AG04450 (cell line): ENCODE measurements at regions not wholly inside any gene's neighbourhood (a gene's known extent, or its start where the extent isn't known, plus 50 kb on each side); places are given as distances from the start of the nearest gene placed in this dataset.

Experiments used
- CTCF ChIA-PET: fragments of 300-600, 350-600 bp; formaldehyde crosslinking; extraction: SDS; loops from one replicate; lab custom pipeline; 2022; ENCODE audit warnings: antibody characterized with exemption, inconsistent platforms; lab: Charles Lee
- POLR2A ChIA-PET: fragments of 350-600 bp; formaldehyde crosslinking; extraction: SDS; loops from one replicate; lab custom pipeline; 2021; ENCODE audit warnings: antibody characterized with exemption, inconsistent platforms; lab: Yijun Ruan, JAX
- DNase-seq: peaks from one replicate; pipeline ENCODE4 v3.0.0-alpha.2; 2011; ENCODE audit warnings: low read depth, low spot score
- H3K27ac ChIP-seq: one replicate; pipeline ENCODE4 v1.5.1; 2012; ENCODE audit warnings: low read depth, low read length, control low read depth
- H3K27me3 ChIP-seq: one replicate; pipeline ENCODE4 v1.6.0; 2012; ENCODE audit warnings: low read length; ENCODE audit not compliant: control insufficient read depth, insufficient read depth
- H3K4me3 ChIP-seq: 2 replicates; pipeline ENCODE4 v1.5.1; 2011; ENCODE audit warnings: mild to moderate bottlenecking, low read depth, low read length, control low read depth
- H3K9me3 ChIP-seq: 2 replicates; pipeline ENCODE4 v1.5.1; 2012; ENCODE audit warnings: low read length; ENCODE audit not compliant: control insufficient read depth, insufficient read depth
- TF ChIP-seq, protein P1 (sequence below): IDR thresholded peaks from 2 replicates; pipeline ENCODE4 v1.5.1; 2011; ENCODE audit warnings: low read depth, low read length, control low read depth, inconsistent platforms

DNA sequence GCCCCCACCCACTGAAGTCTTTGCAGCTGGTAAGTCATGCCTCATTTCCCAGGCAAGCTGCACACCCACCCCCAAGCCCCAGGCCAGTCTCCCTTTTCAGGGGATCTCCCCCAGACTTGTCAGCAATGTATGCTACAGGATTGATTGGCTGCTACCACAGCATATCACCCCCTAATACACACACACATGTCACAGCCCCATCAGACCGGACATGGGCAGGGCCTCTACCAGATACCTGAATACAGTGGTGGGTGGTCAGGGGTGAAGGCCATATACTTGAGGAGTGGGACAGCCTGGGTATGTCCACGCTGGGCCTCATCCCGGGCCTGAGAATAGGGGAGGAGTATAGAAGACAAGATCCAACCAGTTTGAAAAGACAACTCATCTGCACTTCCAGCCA, 63.4 kb upstream of the ARAP3 start:
- no peak overlapping the region for H3K27ac ChIP-seq
- H3K27me3 ChIP-seq: peaks cover 12% of the 10 kb centered on the region
- DNase-seq: no peak
- H3K4me3 ChIP-seq: no peak overlapping the region
- TF ChIP-seq, protein P1, sequence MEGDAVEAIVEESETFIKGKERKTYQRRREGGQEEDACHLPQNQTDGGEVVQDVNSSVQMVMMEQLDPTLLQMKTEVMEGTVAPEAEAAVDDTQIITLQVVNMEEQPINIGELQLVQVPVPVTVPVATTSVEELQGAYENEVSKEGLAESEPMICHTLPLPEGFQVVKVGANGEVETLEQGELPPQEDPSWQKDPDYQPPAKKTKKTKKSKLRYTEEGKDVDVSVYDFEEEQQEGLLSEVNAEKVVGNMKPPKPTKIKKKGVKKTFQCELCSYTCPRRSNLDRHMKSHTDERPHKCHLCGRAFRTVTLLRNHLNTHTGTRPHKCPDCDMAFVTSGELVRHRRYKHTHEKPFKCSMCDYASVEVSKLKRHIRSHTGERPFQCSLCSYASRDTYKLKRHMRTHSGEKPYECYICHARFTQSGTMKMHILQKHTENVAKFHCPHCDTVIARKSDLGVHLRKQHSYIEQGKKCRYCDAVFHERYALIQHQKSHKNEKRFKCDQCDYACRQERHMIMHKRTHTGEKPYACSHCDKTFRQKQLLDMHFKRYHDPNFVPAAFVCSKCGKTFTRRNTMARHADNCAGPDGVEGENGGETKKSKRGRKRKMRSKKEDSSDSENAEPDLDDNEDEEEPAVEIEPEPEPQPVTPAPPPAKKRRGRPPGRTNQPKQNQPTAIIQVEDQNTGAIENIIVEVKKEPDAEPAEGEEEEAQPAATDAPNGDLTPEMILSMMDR: no peak
- POLR2A ChIA-PET: no interaction called here
- no peaks in the 10 kb centered on the region; the same call in 1 of the 2 replicates for H3K9me3 ChIP-seq
- CTCF ChIA-PET: no interaction called here

DNA sequence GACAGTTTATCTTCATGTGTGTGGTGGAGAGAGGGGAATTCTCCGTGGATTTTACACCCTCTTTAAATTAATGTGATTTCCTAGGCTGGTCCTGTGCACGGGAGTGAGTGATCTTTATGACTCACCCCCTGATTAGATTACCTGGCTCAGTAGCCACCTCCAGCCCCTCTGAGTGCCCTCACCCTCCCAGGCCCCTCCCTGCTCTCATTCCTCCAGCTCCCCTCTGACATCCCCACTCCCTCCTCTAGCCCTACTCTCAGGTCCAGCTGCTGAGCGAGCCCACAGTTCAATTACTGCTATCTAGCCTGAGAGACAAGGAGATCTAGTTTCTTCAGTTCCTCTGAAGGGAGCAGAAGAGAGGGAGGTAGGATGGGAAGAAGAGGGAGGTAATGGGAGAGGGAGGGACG, 61.8 kb upstream of the ARAP3 start:
- H3K27ac ChIP-seq: no peak overlapping the region
- H3K9me3 ChIP-seq: no peaks in the 10 kb centered on the region; the same call in 1 of the 2 replicates
- DNase-seq: no peak
- ChIA-PET CTCF (no interaction called here), POLR2A (no interaction called here)
- no peak overlapping the region for H3K4me3 ChIP-seq
- TF ChIP-seq, protein P1: no peak
- H3K27me3 ChIP-seq: peaks cover 11% of the 10 kb centered on the region

DNA sequence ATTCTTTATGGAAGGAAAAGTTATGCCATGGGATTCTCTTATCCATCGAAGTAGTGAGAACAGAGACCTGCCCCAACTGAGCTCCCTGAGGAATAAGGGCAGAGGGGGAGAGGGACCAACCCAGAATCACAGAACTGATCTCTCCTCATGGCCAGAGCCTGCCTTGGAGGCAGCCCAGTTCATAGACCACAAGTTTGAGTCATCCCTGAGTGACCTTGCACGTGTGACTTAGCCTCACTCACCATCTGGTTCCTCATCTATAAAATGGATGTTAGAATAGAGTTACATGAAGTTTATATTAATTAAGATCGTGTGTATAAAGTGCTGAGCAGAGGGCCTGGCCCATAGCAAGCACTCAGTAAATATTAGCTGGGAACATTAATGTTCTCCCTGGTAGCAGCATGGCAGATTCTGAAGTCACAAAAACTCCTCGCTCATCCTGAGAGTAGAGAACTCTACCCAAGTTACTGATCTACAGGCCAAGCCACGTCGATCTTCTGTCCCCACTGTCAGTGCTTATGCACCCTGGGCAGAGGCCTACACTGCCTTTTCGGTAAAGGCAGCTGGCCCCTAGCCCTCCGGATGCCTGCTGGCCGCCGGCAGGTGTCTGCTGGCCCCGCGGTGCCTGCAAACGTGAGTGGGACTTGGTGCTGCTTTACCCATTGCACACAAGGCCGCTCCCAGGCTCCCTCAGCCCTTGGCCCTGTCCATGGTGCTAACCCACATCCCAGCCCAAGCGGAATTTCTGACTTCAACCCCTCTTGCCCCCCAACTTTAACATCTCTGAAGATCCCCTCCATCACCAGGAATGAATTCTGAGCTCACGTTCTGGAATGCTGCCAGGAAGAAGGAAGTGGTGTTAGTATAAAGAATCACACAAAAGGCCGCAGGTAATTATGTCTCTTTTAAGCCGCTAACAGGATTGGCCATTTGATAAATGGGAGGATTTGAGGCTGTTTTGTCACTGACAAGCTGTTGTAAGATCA, 61.1 kb upstream of the ARAP3 start:
- ChIA-PET CTCF (no interaction called here), POLR2A (no interaction called here)
- DNase-seq: no peak

DNA sequence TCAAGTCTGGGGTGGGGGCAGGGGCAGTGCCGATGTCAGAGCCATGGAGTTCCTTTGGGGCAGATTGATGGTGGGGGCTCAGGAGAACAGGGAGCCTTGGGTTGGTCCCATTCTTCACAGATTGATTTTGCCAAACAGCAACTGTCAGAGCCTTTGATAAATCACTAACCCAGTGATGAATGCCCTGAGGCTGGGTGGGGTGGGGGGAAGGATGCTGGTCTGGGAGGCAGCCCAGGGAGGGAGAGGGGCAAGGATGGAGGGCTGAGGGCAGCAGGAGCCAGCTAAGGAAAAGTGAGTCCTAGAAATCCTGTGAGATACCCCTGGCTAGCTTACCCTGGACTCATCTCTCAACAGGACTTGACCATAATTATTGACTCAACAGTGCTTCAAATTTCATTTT, 60.1 kb upstream of the ARAP3 start:
- ChIA-PET CTCF (no interaction called here), POLR2A (no interaction called here)
- no peak for DNase-seq
- no peak overlapping the region for H3K4me3 ChIP-seq
- H3K9me3 ChIP-seq: no peaks in the 10 kb centered on the region; the same call in 1 of the 2 replicates
- TF ChIP-seq, protein P1: no peak
- no peak overlapping the region for H3K27ac ChIP-seq
- peaks cover 7% of the 10 kb centered on the region for H3K27me3 ChIP-seq

More for the DNA sequence above, 61.1 kb upstream of the ARAP3 start:
- H3K9me3 ChIP-seq: no peaks in the 10 kb centered on the region; the same call in 1 of the 2 replicates
- TF ChIP-seq, protein P1: no peak
- no peak overlapping the region for H3K27ac ChIP-seq
- H3K27me3 ChIP-seq: peaks cover 7% of the 10 kb centered on the region
- H3K4me3 ChIP-seq: no peak overlapping the region

DNA sequence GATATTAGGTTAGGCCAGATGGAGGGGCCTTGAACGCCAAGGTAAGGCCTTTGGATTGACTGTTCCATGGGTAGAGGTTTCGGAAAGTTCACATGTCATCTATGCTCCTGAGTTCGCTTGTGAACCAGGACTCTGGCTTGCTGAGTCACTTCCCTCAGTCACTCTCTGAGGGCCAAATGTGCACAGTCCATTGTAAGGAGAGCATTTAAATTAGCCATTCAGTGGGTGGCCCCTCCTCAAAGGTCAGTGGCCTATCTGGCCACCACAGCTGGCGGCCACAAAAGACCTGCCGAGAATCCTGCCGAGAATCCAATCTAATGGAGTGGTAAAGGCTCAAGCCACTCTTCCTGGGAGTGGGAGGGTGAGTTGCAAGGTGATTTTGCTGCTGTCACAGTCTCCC, 58.9 kb upstream of the ARAP3 start:
- POLR2A ChIA-PET: no interaction called here
- H3K27me3 ChIP-seq: peaks cover 11% of the 10 kb centered on the region
- TF ChIP-seq, protein P1: no peak
- H3K4me3 ChIP-seq: no peak overlapping the region
- DNase-seq: no peak
- CTCF ChIA-PET: interaction anchor here (0.9 kb wide), 1 partner anchor 39 kb away, joined by 3 read pairs; no protein-coding TSS in a partner anchor
- H3K9me3 ChIP-seq: no peaks in the 10 kb centered on the region; the same call in 1 of the 2 replicates
- H3K27ac ChIP-seq: no peak overlapping the region
